ENCODE measurements at regions not wholly inside any gene's neighbourhood (a gene's known extent, or its start where the extent isn't known, plus 50 kb on each side); places are given as distances from the start of the nearest gene placed in this dataset.
A peak's percentile ranks its signal among the peaks of the same experiment; 100 is the strongest.
"Not testable (repeated sequence)": the region's sequence is repeated elsewhere in the genome, so short reads cannot be mapped to it uniquely, and the experiment has no call there.

DNA sequence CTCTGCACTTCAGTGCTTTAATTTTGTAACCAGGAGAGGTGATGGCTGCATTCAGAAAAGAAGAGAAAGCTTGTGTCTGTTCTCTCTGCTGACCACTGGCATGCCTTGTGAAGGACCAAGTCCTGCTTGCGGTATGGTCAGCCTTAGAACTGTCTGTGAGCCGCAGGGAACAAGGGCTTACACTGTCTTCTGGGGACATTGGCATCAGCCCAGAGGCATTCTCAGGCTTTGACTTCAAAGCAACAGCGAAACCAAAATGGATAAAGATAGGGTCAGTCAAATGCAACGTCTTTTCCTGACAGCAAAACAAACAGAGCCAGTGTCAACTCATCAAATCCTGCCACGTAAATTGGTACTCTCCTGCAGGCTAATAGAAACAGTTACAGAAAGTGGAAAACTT is 179.6 kb downstream of the ATP6V0E2 start:
- H3K4me1 ChIP-seq (ENCODE audit: insufficient read depth, low read length, poor library complexity, severe bottlenecking); H3F3A ChIP-seq (ENCODE audit: low read depth); H3K9me3 ChIP-seq (ENCODE audit: insufficient read depth, low read depth, low read length); H3K4me2 ChIP-seq (ENCODE audit: low read depth, low read length, poor library complexity, severe bottlenecking); H3K79me2 ChIP-seq (ENCODE audit: insufficient read depth, low read length); H3K9ac ChIP-seq (ENCODE audit: low read depth, low read length, poor library complexity, severe bottlenecking); H3K36me3 ChIP-seq (ENCODE audit: insufficient read depth, low read length); H2AFZ ChIP-seq (ENCODE audit: low read length); H3K4me3 ChIP-seq (ENCODE audit: low read length, poor library complexity, severe bottlenecking); H3K9me2 ChIP-seq (replicated peaks; ENCODE audit: low read depth, low read length); H3K27me3 ChIP-seq (ENCODE audit: insufficient read depth, low read length, poor library complexity, severe bottlenecking); H4K20me1 ChIP-seq (ENCODE audit: insufficient read depth, low read length, poor library complexity, severe bottlenecking): not testable (repeated sequence)

GRCh38 chr7:150054242-150054641 is 180.5 kb downstream of the ATP6V0E2 start:
- not testable (repeated sequence) for H3K9me3 ChIP-seq (ENCODE audit: insufficient read depth, low read depth, low read length); H3K79me2 ChIP-seq (ENCODE audit: insufficient read depth, low read length); H3K4me2 ChIP-seq (ENCODE audit: low read depth, low read length, poor library complexity, severe bottlenecking); H2AFZ ChIP-seq (ENCODE audit: low read length); H3K4me1 ChIP-seq (ENCODE audit: insufficient read depth, low read length, poor library complexity, severe bottlenecking); H3F3A ChIP-seq (ENCODE audit: low read depth); H3K9ac ChIP-seq (ENCODE audit: low read depth, low read length, poor library complexity, severe bottlenecking); H3K4me3 ChIP-seq (ENCODE audit: low read length, poor library complexity, severe bottlenecking); H4K20me1 ChIP-seq (ENCODE audit: insufficient read depth, low read length, poor library complexity, severe bottlenecking); H3K36me3 ChIP-seq (ENCODE audit: insufficient read depth, low read length); H3K27me3 ChIP-seq (ENCODE audit: insufficient read depth, low read length, poor library complexity, severe bottlenecking); H3K9me2 ChIP-seq (replicated peaks; ENCODE audit: low read depth, low read length)

DNA sequence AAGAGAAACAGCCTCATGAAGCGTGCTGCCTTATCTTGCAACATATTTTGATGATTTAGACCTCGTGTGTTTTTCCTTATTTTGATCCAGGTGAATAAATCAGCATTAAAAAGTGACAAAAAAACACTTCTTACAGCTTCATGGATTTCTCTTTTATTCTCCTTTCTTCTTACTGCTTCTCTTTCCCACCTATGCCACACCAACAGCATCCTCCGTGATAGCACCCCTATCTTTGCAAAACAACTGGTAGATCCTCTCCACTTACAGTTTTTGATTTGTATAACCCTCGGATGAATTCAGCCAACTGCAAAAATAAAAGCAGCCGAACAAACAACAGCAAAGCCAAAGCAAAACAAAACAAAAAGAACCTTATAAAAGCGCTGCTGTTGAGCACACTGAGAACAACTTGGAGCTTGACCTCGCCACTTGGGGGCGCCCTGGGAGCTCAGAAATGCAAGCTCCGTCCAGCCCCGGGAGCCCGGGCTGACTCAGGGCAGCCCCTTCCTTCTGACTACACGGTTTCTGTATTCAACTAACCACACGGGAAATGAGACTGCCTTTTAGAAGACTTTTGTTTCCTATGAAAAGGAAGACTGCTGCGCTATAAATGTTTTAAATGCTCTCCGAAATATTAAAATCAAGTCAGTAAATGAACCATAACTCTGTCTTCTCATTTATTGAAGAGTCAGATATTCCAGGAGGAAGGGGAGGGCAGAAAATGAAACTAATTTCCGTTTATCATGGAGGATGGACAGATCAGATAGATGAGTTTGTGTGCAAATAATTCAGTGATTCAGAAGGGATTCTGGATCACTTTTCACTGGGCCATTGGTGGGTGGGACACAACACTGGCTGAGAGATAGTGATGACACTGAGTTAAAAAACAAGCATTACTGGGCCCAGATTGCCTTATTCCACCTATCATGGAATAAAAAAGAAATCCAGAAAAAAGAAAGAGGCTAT is 186.8 kb downstream of the ATP6V0E2 start:
- not testable (repeated sequence) for H3K4me2 ChIP-seq (ENCODE audit: low read depth, low read length, poor library complexity, severe bottlenecking); H3K4me1 ChIP-seq (ENCODE audit: insufficient read depth, low read length, poor library complexity, severe bottlenecking); H3K9ac ChIP-seq (ENCODE audit: low read depth, low read length, poor library complexity, severe bottlenecking); H3K36me3 ChIP-seq (ENCODE audit: insufficient read depth, low read length); H3K27me3 ChIP-seq (ENCODE audit: insufficient read depth, low read length, poor library complexity, severe bottlenecking); H3K9me3 ChIP-seq (ENCODE audit: insufficient read depth, low read depth, low read length); H2AFZ ChIP-seq (ENCODE audit: low read length); H3K4me3 ChIP-seq (ENCODE audit: low read length, poor library complexity, severe bottlenecking); H4K20me1 ChIP-seq (ENCODE audit: insufficient read depth, low read length, poor library complexity, severe bottlenecking); H3K79me2 ChIP-seq (ENCODE audit: insufficient read depth, low read length); H3K9me2 ChIP-seq (replicated peaks; ENCODE audit: low read depth, low read length); H3F3A ChIP-seq (ENCODE audit: low read depth)
- peak; percentile 33 for TF ChIP-seq CTCF (conservative IDR thresholded peaks at IDR 0.05; ENCODE audit: low read length)

GRCh38 chr7:150063195-150063594 is 189.4 kb downstream of the ATP6V0E2 start:
- not testable (repeated sequence) for H3K4me1 ChIP-seq (ENCODE audit: insufficient read depth, low read length, poor library complexity, severe bottlenecking); H3K4me3 ChIP-seq (ENCODE audit: low read length, poor library complexity, severe bottlenecking); H3K9me3 ChIP-seq (ENCODE audit: insufficient read depth, low read depth, low read length); H3K27me3 ChIP-seq (ENCODE audit: insufficient read depth, low read length, poor library complexity, severe bottlenecking); H3K4me2 ChIP-seq (ENCODE audit: low read depth, low read length, poor library complexity, severe bottlenecking); H3K9ac ChIP-seq (ENCODE audit: low read depth, low read length, poor library complexity, severe bottlenecking); H2AFZ ChIP-seq (ENCODE audit: low read length); H3K36me3 ChIP-seq (ENCODE audit: insufficient read depth, low read length); H4K20me1 ChIP-seq (ENCODE audit: insufficient read depth, low read length, poor library complexity, severe bottlenecking); H3K9me2 ChIP-seq (replicated peaks; ENCODE audit: low read depth, low read length); H3F3A ChIP-seq (ENCODE audit: low read depth); H3K79me2 ChIP-seq (ENCODE audit: insufficient read depth, low read length)

DNA sequence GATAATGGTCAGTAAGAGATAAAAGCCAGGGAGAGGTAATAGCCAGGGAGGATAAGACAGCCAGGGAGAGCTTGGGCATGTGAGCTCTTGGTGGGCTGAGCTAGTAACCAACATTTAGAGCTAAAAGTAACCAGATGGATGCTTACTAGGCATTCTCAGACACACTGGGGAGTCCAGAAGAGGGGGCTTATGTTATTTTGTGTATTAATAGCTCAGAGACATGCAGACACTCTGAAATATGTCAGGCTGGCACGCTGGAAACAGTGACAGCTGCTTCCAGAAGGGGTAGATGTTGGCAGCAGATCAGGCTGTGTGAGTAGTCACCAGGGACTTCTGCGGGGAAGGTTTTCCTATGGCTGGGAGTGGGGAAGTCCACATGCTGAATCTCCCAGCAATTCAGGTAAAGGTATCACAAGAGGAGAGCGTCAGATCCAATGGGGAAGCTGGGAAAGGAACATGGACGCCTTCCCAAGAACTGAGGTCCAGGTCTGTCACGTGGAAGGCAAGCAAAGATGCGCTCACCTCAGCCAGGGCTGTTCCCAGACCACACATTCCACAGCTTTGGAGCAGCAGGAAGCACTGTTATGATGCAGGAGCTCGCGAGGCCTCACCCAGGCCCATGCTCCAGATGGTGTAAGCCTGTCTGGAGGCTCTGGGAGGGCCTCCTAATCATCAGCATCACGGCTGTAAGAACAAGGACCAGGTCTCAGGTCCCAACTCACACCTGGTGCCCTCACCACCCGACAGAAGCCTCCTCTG is 196.0 kb downstream of the ATP6V0E2 start:
- H3K4me3 ChIP-seq (ENCODE audit: low read length, poor library complexity, severe bottlenecking); H3K9me3 ChIP-seq (ENCODE audit: insufficient read depth, low read depth, low read length); H3K79me2 ChIP-seq (ENCODE audit: insufficient read depth, low read length); H3K27me3 ChIP-seq (ENCODE audit: insufficient read depth, low read length, poor library complexity, severe bottlenecking); H3K4me2 ChIP-seq (ENCODE audit: low read depth, low read length, poor library complexity, severe bottlenecking); H3K9me2 ChIP-seq (replicated peaks; ENCODE audit: low read depth, low read length); H3K9ac ChIP-seq (ENCODE audit: low read depth, low read length, poor library complexity, severe bottlenecking); H4K20me1 ChIP-seq (ENCODE audit: insufficient read depth, low read length, poor library complexity, severe bottlenecking); H3K36me3 ChIP-seq (ENCODE audit: insufficient read depth, low read length); H3K4me1 ChIP-seq (ENCODE audit: insufficient read depth, low read length, poor library complexity, severe bottlenecking); H2AFZ ChIP-seq (ENCODE audit: low read length); H3F3A ChIP-seq (ENCODE audit: low read depth): not testable (repeated sequence)

DNA sequence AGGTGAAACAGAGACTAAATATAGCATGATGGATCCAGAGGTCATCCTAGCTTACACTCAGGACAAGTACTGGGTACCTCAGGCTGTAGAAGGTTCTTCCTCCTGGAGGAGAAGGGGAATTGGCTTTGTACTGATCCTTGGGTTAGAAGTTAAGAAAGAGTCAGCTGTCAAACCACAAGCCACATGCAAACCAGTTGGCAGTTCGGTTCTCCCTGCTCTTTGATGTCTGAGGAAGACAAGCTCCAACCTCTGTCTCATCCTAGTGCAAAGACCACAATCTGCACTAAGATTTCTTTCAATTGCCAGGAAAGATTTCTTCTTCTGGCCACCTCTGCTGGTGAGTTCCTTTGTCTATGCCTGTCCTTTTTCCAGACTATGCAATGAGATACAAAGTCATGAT is 203.8 kb downstream of the ATP6V0E2 start:
- not testable (repeated sequence) for H3K9me3 ChIP-seq (ENCODE audit: insufficient read depth, low read depth, low read length); H3K4me1 ChIP-seq (ENCODE audit: insufficient read depth, low read length, poor library complexity, severe bottlenecking); H3F3A ChIP-seq (ENCODE audit: low read depth); H3K4me2 ChIP-seq (ENCODE audit: low read depth, low read length, poor library complexity, severe bottlenecking); H3K27me3 ChIP-seq (ENCODE audit: insufficient read depth, low read length, poor library complexity, severe bottlenecking); H3K4me3 ChIP-seq (ENCODE audit: low read length, poor library complexity, severe bottlenecking); H2AFZ ChIP-seq (ENCODE audit: low read length); H3K79me2 ChIP-seq (ENCODE audit: insufficient read depth, low read length); H3K9me2 ChIP-seq (replicated peaks; ENCODE audit: low read depth, low read length); H4K20me1 ChIP-seq (ENCODE audit: insufficient read depth, low read length, poor library complexity, severe bottlenecking); H3K9ac ChIP-seq (ENCODE audit: low read depth, low read length, poor library complexity, severe bottlenecking); H3K36me3 ChIP-seq (ENCODE audit: insufficient read depth, low read length)
